GM23338 (cell line): ENCODE measurements at regions not wholly inside any gene's neighbourhood (a gene's known extent, or its start where the extent isn't known, plus 50 kb on each side); places are given as distances from the start of the nearest gene placed in this dataset.
"Not testable (repeated sequence)": the region's sequence is repeated elsewhere in the genome, so short reads cannot be mapped to it uniquely, and the experiment has no call there.

ENCODE experiments used
- ATAC-seq: fragments of 200-7000 bp; cut with Tn5 transposase; 3 replicates; pipeline ENCODE4 v1.9.1; 2020
- DNase-seq: peaks from one replicate; pipeline ENCODE4 v3.0.0-alpha.2; 2015; ENCODE audit warnings: low spot score
- H2AFZ ChIP-seq: fragments of 200-600 bp; sonication (generic); 2 replicates; pipeline ENCODE4 v1.8.0; 2016; ENCODE audit warnings: antibody characterized with exemption, mild to moderate bottlenecking, moderate library complexity
- H3F3A ChIP-seq: fragments of 200-600 bp; sonication (generic); replicated peaks from 2 replicates; pipeline ENCODE4 v1.8.0; 2017; ENCODE audit warnings: antibody characterized with exemption, mixed run types, low read depth
- H3K27ac ChIP-seq: fragments of 200-600 bp; sonication (generic); 2 replicates; pipeline ENCODE4 v1.6.1; 2016; ENCODE audit warnings: low read depth
- H3K27me3 ChIP-seq: fragments of 200-600 bp; sonication (generic); 2 replicates; pipeline ENCODE4 v1.8.0; 2016; ENCODE audit warnings: mild to moderate bottlenecking, mixed run types, moderate library complexity; ENCODE audit not compliant: insufficient read depth
- H3K36me3 ChIP-seq: fragments of 200-600 bp; sonication (generic); 2 replicates; pipeline ENCODE4 v1.8.0; 2016; ENCODE audit warnings: mild to moderate bottlenecking; ENCODE audit not compliant: insufficient read depth
- H3K4me1 ChIP-seq: fragments of 200-600 bp; sonication (generic); 2 replicates; pipeline ENCODE4 v1.8.0; 2016; ENCODE audit warnings: mild to moderate bottlenecking, moderate library complexity; ENCODE audit not compliant: insufficient read depth
- H3K4me2 ChIP-seq: fragments of 200-600 bp; sonication (generic); 2 replicates; pipeline ENCODE4 v1.7.1; 2017; ENCODE audit warnings: mixed run types
- H3K4me3 ChIP-seq: fragments of 200-600 bp; sonication (generic); 2 replicates; pipeline ENCODE4 v1.6.1; 2016; ENCODE audit warnings: mixed run types
- H3K79me2 ChIP-seq: fragments of 200-600 bp; sonication (generic); replicated peaks from 2 replicates; pipeline ENCODE4 v1.8.0; 2017; ENCODE audit warnings: mild to moderate bottlenecking; ENCODE audit not compliant: insufficient read depth
- H3K9me2 ChIP-seq: fragments of 200-600 bp; sonication (generic); 2 replicates; pipeline ENCODE4 v1.8.0; 2017; ENCODE audit not compliant: insufficient read depth
- H4K20me1 ChIP-seq: fragments of 200-600 bp; sonication (generic); replicated peaks from 2 replicates; pipeline ENCODE4 v1.8.0; 2017; ENCODE audit warnings: mild to moderate bottlenecking; ENCODE audit not compliant: insufficient read depth
- H3K27ac Mint-ChIP-seq: 2 replicates; pipeline ENCODE4 v1.8.0; 2020; ENCODE audit warnings: inconsistent platforms, mild to moderate bottlenecking, moderate library complexity, mixed read lengths
- H3K27me3 Mint-ChIP-seq: 3 replicates; pipeline ENCODE4 v1.8.0; 2022; ENCODE audit warnings: low read depth, mild to moderate bottlenecking, moderate library complexity, mixed read lengths, inconsistent platforms; ENCODE audit not compliant: insufficient read depth, poor library complexity
- H3K36me3 Mint-ChIP-seq: 3 replicates; pipeline ENCODE4 v1.8.0; 2021; ENCODE audit warnings: low read depth, mild to moderate bottlenecking, inconsistent platforms, moderate library complexity, mixed read lengths
- H3K4me1 Mint-ChIP-seq: 3 replicates; pipeline ENCODE4 v1.8.0; 2020; ENCODE audit warnings: mild to moderate bottlenecking, inconsistent platforms, mixed read lengths
- H3K4me3 Mint-ChIP-seq: 3 replicates; pipeline ENCODE4 v1.8.0; 2021; ENCODE audit warnings: moderate library complexity, mild to moderate bottlenecking, inconsistent platforms, mixed read lengths
- H3K9me3 Mint-ChIP-seq: 3 replicates; pipeline ENCODE4 v1.8.0; 2020; ENCODE audit warnings: moderate library complexity, mild to moderate bottlenecking, inconsistent platforms, mixed read lengths
- EZH2phosphoT487 ChIP-seq: fragments of 200-600 bp; sonication (generic); IDR thresholded peaks from one replicate; pipeline ENCODE4 v1.8.1; 2018; ENCODE audit warnings: antibody characterized with exemption; ENCODE audit not compliant: unreplicated experiment
- ZNF331 ChIP-seq: fragments of 250-450 bp; sonication (Bioruptor Pico); IDR thresholded peaks from 2 replicates; pipeline ENCODE4 v1.5.0; 2020; ENCODE audit warnings: low read depth, mild to moderate bottlenecking, moderate library complexity
- TF ChIP-seq, protein P1 (sequence below): fragments of 250-450 bp; sonication (Bioruptor Pico); IDR thresholded peaks from 2 replicates; pipeline ENCODE4 v1.5.0; 2020; ENCODE audit warnings: mild to moderate bottlenecking, moderate library complexity
- TF ChIP-seq, protein P2 (sequence below): IDR thresholded peaks from one replicate; pipeline ENCODE4 v1.6.1; 2018; ENCODE audit warnings: antibody characterized with exemption; ENCODE audit not compliant: unreplicated experiment

DNA sequence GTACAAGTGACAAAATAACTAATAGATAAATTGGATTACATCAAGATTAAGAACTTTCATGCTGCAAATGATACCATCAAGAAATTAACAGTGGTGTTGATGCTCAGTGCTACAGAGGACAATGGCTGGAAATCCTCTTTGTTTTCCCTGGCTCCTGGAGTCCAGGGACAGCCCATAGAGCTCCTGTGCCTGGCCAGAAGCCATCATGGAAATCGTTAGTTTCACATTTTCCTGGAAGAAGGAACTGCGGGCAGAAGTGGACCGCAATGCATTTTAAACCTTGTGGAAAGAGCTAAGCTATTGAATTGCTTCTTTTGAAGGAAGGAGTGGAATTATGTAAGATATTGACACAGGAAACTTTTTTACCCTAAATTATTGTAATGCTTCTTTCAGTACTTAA, 276.0 kb downstream of the GJA1 start (continued):
- TF ChIP-seq, protein P1, sequence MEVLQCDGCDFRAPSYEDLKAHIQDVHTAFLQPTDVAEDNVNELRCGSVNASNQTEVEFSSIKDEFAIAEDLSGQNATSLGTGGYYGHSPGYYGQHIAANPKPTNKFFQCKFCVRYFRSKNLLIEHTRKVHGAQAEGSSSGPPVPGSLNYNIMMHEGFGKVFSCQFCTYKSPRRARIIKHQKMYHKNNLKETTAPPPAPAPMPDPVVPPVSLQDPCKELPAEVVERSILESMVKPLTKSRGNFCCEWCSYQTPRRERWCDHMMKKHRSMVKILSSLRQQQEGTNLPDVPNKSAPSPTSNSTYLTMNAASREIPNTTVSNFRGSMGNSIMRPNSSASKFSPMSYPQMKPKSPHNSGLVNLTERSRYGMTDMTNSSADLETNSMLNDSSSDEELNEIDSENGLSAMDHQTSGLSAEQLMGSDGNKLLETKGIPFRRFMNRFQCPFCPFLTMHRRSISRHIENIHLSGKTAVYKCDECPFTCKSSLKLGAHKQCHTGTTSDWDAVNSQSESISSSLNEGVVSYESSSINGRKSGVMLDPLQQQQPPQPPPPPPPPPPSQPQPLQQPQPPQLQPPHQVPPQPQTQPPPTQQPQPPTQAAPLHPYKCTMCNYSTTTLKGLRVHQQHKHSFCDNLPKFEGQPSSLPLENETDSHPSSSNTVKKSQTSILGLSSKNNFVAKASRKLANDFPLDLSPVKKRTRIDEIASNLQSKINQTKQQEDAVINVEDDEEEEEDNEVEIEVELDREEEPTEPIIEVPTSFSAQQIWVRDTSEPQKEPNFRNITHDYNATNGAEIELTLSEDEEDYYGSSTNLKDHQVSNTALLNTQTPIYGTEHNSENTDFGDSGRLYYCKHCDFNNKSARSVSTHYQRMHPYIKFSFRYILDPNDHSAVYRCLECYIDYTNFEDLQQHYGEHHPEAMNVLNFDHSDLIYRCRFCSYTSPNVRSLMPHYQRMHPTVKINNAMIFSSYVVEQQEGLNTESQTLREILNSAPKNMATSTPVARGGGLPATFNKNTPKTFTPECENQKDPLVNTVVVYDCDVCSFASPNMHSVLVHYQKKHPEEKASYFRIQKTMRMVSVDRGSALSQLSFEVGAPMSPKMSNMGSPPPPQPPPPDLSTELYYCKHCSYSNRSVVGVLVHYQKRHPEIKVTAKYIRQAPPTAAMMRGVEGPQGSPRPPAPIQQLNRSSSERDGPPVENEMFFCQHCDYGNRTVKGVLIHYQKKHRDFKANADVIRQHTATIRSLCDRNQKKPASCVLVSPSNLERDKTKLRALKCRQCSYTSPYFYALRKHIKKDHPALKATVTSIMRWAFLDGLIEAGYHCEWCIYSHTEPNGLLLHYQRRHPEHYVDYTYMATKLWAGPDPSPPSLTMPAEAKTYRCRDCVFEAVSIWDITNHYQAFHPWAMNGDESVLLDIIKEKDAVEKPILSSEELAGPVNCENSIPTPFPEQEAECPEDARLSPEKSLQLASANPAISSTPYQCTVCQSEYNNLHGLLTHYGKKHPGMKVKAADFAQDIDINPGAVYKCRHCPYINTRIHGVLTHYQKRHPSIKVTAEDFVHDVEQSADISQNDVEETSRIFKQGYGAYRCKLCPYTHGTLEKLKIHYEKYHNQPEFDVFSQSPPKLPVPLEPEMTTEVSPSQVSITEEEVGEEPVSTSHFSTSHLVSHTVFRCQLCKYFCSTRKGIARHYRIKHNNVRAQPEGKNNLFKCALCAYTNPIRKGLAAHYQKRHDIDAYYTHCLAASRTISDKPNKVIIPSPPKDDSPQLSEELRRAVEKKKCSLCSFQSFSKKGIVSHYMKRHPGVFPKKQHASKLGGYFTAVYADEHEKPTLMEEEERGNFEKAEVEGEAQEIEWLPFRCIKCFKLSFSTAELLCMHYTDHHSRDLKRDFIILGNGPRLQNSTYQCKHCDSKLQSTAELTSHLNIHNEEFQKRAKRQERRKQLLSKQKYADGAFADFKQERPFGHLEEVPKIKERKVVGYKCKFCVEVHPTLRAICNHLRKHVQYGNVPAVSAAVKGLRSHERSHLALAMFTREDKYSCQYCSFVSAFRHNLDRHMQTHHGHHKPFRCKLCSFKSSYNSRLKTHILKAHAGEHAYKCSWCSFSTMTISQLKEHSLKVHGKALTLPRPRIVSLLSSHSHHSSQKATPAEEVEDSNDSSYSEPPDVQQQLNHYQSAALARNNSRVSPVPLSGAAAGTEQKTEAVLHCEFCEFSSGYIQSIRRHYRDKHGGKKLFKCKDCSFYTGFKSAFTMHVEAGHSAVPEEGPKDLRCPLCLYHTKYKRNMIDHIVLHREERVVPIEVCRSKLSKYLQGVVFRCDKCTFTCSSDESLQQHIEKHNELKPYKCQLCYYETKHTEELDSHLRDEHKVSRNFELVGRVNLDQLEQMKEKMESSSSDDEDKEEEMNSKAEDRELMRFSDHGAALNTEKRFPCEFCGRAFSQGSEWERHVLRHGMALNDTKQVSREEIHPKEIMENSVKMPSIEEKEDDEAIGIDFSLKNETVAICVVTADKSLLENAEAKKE (CRISPR knock-in tag): no peak

DNA sequence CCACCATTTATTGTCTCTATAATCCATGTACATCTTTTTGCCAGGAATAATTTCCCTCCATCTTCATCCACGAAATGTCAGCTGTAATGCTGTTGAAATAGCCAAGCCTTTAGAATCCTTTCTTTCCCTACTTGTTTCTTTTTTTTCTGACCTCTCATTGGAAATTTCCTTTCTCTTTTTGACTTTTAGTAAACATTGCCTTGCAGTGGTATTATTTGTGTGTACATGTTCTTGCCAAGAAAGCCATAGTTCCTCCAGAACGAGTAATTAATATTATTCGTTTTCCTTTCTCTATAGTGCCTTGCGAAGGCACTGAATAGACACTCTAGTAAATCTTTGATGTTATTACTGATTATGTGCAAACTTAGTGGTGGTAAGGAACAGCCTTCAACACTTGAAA, 282.2 kb downstream of the GJA1 start:
- no peak for ATAC-seq
- H3K4me1 ChIP-seq: no peaks in the 10 kb centered on the region
- no peaks in the 10 kb centered on the region for H3K27me3 Mint-ChIP-seq
- H3K36me3 ChIP-seq: 0 out of 2 replicates have a peak, but pooled peaks cover 5% of the 10 kb centered on the region
- H3F3A ChIP-seq: no peaks in the 10 kb centered on the region
- H3K4me3 ChIP-seq: no peak overlapping the region
- no peak overlapping the region for H3K27ac Mint-ChIP-seq
- H3K27me3 ChIP-seq: no peaks in the 10 kb centered on the region
- no peak overlapping the region for H3K4me2 ChIP-seq
- H3K79me2 ChIP-seq: no peaks in the 10 kb centered on the region
- no peaks in the 10 kb centered on the region for H4K20me1 ChIP-seq
- no peak overlapping the region for H3K4me3 Mint-ChIP-seq
- H3K27ac ChIP-seq: no peak overlapping the region
- no peak overlapping the region for H2AFZ ChIP-seq
- TF ChIP-seq, protein P2, sequence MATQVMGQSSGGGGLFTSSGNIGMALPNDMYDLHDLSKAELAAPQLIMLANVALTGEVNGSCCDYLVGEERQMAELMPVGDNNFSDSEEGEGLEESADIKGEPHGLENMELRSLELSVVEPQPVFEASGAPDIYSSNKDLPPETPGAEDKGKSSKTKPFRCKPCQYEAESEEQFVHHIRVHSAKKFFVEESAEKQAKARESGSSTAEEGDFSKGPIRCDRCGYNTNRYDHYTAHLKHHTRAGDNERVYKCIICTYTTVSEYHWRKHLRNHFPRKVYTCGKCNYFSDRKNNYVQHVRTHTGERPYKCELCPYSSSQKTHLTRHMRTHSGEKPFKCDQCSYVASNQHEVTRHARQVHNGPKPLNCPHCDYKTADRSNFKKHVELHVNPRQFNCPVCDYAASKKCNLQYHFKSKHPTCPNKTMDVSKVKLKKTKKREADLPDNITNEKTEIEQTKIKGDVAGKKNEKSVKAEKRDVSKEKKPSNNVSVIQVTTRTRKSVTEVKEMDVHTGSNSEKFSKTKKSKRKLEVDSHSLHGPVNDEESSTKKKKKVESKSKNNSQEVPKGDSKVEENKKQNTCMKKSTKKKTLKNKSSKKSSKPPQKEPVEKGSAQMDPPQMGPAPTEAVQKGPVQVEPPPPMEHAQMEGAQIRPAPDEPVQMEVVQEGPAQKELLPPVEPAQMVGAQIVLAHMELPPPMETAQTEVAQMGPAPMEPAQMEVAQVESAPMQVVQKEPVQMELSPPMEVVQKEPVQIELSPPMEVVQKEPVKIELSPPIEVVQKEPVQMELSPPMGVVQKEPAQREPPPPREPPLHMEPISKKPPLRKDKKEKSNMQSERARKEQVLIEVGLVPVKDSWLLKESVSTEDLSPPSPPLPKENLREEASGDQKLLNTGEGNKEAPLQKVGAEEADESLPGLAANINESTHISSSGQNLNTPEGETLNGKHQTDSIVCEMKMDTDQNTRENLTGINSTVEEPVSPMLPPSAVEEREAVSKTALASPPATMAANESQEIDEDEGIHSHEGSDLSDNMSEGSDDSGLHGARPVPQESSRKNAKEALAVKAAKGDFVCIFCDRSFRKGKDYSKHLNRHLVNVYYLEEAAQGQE: no peak
- no peak for TF ChIP-seq EZH2phosphoT487
- TF ChIP-seq ZNF331: no peak
- peaks cover 13% of the 10 kb centered on the region; the same call in 2 of the 3 replicates for H3K36me3 Mint-ChIP-seq
- H3K9me3 Mint-ChIP-seq: peaks cover 13% of the 10 kb centered on the region
- no peaks in the 10 kb centered on the region for H3K4me1 Mint-ChIP-seq
- no peak for DNase-seq
- H3K9me2 ChIP-seq: no peaks in the 10 kb centered on the region

DNA sequence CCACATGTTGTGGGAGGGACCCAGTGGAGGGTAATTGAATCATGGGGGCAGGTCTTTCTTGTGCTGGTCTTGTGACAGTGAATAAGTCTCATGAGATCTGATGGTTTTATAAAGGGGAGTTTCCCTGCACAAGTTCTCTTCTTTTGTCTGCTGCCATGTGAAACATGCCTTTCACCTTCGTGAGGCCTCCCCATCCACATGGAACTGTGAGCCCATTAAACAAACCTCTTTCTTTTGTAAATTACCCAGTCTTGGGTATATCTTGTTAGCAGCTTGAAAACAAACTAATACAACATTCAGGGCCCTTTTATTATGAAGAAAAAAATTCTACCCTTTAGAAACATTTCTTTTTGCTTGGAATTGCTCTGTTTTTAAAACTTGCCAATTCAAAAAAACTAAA, 285.4 kb downstream of the GJA1 start:
- not testable (repeated sequence) for H3F3A ChIP-seq, DNase-seq, ATAC-seq, H3K4me1 ChIP-seq, H3K4me2 ChIP-seq, H3K27ac ChIP-seq, H3K4me3 Mint-ChIP-seq, H3K27ac Mint-ChIP-seq, H4K20me1 ChIP-seq, H3K4me1 Mint-ChIP-seq, H3K79me2 ChIP-seq, H3K4me3 ChIP-seq, H2AFZ ChIP-seq, H3K36me3 ChIP-seq, H3K27me3 Mint-ChIP-seq, H3K27me3 ChIP-seq, H3K9me2 ChIP-seq
- Mint-ChIP-seq H3K9me3 (peaks cover 13% of the 10 kb centered on the region), H3K36me3 (peaks cover 13% of the 10 kb centered on the region; the same call in 2 of the 3 replicates)
